ENCODE measurements at regions not wholly inside any gene's neighbourhood (a gene's known extent, or its start where the extent isn't known, plus 50 kb on each side); places are given as distances from the start of the nearest gene placed in this dataset.
A peak's percentile ranks its signal among the peaks of the same experiment; 100 is the strongest.

DNA sequence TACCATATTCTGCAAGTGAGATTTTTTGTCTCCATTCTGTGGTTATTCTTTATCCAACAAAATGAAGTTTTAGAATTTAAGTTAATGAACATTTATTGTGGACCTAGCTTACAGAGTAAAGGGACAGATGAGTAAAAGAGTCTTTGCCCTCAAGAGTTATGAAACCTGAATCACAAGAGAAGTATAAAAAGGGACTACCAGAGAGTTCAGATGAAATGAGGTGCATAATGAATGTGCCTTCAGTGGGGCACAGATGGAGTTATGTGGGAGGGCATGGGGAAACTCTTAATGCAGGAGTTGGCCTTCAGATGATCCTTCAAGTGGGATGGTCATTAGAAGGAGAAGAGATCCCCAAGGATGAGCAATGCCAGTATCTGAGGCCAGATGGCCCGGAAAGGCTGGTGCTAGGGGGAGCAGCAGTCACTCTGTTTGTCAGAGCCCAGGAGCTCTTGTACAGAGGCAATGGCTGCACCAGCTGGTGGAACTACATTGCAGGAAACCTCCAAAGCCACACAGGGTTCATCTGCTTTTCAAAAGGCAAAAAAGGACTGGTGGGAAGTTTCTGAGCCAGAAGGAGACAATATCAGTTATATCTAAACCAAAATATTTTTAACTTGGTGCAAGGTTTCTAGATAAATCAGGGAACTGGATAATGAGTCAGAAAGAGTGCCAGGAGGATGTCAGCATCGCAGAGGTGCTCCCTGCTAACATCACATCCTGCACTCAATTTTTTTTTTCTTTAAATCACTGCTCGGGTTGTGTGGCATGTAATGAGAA, 162.0 kb downstream of the KLF6 start:
- DNase-seq = peak; percentile 15

DNA sequence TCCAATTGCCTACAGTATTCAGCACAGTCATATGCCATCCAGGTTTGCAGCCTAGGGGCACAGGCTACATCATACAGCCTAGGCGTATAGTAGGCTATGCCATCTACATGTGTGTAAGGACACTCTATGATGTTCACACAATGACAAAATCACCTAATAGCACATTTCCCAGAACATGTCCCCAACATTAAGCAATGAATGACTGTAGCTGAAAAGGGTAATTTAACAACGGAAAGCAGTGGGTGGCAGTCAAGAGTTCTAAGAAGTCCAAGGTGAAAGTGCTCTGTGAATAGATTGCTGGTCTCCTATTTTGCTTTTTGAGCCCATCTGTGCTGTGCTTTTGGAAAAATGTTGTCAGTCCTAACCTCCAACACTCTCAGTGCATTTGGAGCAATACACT, 162.6 kb downstream of the KLF6 start:
- no peak for DNase-seq

DNA sequence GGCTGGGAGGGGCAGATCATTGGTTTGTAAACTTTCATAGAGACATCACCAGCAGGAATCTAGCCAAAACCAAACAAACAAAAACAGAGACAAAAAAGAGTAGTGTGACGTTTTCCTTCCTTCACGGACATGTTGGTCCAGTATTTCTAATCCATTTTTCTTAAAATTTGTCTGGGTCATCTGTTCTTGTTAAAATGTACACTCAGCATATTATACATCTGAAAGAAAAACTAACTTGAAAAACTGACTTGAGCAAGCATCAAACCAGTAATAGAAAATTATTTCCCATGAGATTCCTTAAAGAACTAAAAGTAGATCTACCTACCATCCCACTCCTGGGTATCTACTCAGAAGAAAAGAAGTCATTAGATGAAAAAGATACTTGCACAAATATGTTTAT, 164.2 kb downstream of the KLF6 start:
- DNase-seq = no peak

DNA sequence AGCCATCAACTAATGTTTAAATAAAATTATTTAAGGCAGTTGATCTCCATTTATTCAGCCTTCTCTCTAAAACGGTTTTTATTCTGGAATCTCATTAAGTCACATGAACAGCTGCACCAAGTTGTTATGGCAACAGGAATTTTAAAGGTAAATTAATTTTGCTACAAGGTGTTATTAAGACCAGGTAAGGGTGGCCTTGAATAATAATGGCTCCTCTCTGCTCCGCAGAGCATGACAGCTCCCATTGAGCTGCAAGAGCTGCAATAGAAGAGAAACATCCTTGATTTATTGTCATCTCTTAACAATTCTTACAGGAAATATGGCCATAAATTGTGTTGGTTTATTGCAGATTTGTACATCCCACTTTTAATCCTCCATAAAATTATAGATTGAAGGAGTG, 165.8 kb downstream of the KLF6 start:
- no peak for DNase-seq

DNA sequence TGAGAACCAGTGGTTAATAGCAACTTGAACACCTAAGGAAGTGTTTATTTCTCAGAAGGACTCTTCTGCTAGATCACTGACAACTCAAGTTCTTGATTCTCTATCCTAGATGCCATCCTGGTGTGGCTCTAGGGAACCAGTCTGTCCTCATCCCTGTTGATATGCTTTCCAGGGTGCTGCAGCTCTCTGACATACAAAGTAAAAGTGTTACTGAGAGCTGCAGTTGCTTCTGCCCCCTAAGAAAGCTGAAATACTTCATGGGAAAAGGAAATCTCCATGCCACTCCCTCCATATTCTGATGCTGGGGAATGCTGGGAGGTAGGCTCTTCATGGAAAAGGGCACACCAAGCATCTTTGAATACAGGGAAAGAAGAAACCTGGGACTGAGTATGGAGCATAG, 168.1 kb downstream of the KLF6 start:
- no peak for DNase-seq

DNA sequence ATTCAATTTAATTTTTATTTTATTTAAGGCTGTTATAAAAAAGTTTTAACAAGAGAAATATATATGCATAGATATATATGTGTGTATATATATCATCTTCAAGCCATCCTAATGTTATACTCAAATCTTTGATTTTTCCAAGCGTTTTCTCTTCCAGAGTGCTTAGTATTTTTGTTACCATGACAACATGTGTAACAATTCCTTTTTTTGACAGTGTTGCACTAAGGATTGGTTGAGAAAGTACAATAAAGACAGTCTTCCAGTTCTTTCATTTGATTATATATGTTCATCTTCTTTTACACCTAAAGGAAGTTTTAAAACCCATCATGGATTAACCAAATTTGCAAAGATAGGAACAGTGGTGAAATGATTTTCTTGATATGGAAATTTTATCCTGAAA, 171.7 kb downstream of the KLF6 start:
- DNase-seq = no peak

DNA sequence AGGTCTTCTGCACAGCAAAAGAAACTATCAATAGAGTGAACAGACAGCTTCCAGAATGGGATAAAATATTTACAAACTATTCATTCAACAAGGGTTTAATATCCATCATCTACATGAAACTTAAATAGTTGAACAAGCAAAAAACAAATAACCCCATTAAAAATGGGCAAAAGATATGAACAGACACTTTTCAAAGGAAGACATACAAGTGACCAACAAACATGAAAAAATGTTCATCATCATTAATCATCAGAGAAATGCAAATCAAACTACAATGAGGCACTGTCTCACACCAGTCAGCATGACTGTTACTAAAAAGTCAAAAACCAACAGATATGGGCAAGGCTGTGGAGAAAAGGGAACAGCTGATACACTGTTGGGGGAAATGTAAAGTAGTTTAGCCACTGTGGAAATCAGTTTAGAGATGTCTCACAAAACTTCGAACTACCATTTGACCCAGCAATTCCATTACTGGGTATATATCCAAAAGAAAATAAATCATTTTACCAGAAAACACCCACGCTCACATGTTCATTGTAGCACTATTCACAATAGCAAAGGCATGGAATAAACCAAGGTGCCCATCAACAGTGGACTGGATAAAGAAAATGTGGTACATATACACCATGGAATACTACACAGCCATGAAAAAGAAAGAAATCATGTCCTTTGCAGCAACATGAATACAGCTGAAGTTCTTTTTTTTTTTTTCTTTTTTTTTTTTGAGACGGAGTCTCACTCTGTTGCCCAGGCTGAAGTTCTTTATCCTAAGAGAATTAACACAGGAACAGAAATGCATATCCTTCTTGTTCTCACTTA, 172.6 kb downstream of the KLF6 start:
- DNase-seq = no peak

DNA sequence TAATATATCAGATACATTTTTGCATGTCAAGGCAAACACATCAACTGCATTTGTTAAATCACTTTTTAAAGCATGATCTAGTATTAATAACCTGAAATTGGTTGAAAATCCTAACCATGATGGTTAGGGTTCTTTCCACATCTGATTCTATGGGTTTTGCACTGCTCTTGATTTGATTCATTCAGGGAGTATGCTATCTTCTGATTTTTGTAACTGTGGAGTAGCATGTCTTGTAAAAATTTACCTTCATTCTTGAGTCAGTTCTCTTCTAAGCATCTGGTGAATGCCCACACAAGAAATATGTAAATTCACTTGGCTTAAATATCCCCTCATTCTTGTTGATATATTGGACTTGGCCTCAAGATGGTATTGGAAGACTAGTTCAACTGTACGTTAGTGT, 178.7 kb downstream of the KLF6 start:
- no peak for DNase-seq

DNA sequence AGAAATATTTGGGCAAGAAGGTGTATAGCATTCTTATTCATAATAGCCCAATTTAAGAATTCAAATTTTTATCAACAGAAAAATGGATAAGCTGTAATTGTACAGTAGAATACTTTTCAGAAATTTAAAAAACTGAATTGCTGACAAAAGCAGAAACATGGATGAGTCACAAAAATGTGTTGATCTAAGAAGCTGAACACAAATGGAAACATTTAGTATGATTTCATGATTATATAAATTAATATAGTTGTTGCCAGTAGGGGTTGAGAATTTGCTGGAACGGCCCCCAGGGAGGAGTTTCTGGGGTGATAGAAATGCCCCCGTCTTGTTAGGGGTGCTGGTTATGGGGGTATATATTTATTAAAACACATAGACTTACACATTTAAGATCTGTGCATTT, 179.1 kb downstream of the KLF6 start:
- no peak for DNase-seq

DNA sequence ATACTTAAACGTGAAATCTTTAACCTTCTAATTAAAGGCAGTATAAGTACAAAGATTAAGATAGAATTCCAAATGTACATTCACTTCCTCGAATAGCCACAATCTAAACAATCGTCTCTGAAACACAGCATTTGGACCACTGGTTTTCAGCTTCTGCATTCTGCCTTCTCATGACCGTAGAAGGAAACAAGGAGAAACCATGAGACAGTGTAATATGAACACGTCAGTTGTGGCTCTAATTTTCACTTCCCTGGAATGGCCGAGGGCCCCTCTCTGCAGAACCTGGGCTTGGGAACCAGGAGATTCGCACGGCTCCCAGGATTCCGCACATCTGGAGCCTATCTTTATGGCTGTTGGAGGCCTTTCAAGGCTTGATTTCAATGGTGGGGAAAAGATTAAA, 189.3 kb downstream of the KLF6 start:
- DNase-seq = no peak

DNA sequence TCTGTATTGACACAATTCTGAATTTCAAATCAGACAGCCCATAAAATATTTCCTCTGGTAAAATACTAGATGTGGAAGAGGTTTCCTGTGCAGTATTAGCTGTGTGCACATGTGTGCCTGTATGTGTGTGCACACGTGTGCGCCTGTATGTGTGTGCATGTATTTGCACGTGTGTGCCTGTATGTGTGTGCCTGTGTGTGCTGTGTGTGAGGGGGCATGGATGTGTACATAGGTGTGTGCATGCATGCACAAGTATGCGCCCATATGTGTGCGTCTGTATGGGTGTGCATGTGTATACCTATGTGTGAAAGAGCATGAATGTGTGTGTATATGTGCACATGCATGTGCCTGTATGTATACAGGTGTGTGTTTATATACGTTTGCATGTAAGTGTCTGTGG, 191.4 kb downstream of the KLF6 start:
- DNase-seq = no peak

DNA sequence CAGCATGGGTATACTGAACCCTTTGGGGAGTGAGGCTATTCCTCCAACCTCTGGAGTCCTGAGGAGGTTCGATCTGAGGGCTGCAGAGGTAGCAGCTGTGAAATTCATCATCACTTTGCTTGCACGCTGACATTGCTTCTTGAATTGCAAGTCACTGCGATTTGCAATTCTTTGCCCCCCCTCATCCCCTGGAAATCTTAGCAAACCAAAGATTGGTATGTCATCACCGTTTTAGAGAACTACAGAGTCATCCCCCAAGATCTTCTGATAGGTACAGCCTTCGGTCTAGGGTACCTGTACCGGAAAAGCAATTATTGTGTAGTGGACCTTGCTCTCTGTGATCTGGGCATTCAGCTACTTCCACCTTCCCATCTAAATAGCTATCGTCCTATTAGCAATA, 192.6 kb downstream of the KLF6 start:
- DNase-seq = no peak

DNA sequence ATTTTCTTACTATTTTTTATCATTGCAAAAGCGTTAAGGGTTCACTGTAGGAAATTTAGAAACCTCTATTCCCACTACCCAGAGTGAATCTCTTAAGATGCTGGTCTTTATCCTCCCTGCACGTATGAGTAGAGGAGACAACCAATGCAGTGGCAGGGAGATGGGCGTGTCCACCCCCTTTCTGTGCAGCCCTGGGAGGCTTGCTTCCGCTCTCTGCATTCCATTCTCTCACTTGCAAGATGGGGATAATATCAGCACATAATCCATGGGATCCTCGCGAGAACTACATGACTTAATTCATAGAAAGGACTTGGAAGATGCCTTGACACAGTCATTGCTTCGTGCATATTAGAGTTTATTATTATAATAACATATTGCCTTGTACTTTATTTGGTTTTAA, 196.2 kb downstream of the KLF6 start:
- no peak for DNase-seq

DNA sequence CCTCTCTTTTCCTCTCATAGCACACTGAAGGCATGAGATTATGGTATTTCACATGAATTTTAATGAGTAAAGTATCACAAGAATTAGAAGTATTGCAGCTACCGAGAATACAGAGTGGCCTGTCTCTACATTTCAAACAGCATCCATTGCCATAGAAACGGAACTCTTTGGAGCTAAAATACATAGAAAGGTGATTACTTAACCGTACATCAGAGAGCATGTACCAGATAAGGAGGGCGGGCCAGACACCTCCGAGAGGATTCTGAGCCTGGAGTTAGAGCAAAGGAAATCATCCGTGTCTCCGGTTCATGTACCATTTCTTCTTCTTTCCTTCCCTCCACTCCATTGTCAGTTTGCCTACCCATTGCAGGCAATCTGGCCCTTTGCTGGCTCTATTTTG, 196.7 kb downstream of the KLF6 start:
- no peak for DNase-seq

DNA sequence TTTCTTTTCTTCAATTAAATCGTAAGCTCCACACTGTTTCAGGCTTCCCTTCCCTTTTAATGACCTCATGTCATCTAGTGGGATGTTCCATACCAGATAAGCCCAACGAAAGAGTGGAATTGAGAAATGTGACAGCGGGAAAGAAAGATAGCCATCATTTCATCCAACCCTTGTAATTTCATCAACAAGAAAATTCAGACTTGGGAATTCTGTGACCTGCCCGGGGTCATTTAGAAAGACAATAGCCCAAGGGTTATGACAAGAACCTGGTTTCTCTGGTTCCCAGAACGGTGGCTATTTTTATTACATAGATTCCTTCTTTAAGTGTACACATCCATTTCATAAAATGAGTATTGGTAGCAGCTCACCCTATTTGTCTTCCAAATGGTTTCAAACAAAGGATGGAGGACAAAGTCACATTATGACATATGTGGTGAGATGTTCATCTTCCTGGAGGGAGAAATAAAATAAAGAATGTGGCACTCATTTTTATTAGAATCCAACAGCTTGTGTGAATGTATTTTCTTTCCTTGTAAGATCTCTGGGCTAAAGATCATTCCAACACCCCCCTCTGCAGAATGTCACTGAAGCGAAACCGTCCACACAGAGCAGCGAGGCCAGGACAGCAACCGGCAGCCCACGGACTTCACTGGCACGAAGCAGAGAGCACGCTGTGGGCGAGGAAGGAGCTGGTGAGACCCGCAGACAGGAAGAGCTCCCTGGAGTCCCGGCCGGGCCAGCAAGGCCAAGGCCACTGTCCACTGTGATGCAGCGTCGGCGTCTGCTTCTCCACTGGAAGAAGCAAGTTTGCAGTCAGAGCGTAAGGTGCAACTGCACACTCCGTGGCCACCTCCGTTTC, 199.9 kb downstream of the KLF6 start:
- no peak for DNase-seq

DNA sequence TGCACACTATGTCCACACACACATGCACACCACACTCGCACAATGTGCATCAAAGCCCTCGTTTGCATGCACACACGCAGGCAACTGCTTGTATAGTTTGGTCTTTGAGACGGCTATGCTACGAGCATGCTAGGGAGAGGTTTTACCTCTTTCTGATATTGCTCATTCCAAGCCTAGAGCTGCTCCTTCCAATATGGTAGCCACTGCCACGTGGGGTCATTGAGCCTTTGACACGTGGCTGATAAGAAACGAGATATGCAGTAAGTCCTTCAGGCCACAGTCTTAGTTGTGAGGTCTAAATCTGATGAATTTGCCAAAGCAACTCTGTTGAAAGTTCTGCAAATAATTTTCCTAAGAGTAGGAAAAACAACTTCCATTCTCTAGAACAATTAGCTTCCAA, 204.4 kb downstream of the KLF6 start:
- DNase-seq = no peak

DNA sequence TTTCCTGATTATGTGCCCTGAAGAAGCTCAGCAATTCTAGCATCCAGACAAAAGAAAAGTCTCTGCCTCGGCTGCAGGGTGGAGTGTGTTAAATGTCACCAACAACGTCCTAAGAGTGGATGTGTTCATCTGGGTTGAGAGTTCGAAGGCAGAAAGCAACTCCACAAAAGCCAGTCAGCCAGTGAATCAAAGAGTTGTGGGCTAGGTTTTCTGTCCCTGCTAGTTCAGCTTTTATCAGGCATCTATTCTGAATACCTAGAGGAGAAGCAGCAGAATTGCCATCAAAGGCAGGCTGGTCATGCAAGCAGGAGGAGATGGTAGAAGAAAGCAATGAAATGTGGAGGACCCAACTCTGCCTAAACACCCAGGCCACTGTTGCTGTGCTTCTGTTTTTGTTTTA, 205.2 kb downstream of the KLF6 start:
- no peak for DNase-seq

DNA sequence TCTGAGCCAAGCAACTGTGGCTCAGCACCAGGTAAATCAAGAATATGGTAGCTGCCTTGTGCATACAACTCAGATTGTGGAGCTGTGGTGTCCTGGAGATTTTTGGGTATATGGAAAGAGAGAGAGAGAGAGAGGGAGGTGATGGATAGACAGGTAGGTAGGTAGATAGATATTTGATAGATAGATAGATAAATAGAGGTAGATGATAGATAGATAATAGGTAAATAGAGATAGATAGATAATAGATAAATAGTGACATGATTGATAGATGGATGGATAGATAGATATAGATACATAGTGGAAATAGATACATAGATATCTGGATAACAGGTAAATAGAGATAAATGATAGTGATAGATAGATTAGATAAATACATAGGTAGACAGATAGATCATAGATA, 206.3 kb downstream of the KLF6 start:
- DNase-seq = no peak

DNA sequence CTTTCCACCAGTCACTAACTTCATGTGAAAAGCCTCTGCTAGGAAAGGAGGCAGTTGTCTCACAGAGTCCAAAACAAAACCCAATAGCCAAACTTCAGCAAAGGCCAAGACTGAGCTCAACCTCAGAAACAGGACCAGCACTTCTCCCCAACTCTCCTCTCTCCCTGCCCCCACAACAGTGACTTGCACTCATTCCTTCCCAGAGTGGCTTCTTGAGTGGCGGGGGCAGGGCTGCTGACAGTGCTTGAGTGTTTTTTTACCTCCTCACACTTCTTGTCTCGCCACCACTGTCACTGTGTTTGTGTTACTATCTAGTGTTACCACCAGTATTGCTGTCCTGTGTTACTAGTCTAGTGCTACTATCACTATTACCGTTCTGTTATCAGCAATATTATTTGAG, 206.8 kb downstream of the KLF6 start:
- DNase-seq = no peak

DNA sequence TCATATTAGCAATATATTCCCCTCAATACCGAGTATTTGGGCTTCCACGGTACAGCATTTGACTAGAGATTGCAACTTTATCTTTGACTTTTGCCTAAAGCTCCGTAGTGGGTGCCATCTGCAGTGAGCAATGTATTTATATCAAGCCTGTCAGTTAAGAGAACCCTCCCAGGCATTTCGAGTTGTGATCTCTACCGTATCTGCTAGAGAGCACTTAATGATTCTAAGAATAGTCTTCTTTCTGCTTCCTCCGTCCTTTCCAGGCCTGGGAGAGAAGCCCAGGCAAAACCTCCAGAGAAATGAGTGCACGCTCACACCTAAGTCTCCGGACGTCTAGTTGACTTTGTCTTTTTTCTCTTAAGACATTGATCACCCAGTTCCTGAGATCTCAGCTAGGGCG, 210.6 kb downstream of the KLF6 start:
- no peak for DNase-seq

DNA sequence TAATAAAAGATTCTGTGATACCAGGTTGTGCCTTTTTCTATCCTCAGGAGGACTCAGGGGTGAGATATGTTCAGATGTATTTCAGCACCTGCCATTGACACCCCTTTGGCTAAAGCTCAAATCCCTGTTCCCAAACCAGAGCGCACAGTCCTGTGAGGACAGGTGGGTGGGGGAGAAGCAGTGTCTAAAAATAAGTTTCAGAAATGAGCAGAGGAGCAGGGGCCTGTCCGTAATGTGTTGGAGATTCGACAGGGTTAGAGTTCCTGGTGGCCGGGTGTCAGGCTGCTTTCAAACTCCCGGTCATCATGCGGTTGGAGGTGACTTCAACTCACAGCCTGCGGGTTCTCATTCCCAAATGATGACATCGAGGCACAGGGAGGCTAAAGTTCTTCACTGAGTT, 211.5 kb downstream of the KLF6 start:
- no peak for DNase-seq

DNA sequence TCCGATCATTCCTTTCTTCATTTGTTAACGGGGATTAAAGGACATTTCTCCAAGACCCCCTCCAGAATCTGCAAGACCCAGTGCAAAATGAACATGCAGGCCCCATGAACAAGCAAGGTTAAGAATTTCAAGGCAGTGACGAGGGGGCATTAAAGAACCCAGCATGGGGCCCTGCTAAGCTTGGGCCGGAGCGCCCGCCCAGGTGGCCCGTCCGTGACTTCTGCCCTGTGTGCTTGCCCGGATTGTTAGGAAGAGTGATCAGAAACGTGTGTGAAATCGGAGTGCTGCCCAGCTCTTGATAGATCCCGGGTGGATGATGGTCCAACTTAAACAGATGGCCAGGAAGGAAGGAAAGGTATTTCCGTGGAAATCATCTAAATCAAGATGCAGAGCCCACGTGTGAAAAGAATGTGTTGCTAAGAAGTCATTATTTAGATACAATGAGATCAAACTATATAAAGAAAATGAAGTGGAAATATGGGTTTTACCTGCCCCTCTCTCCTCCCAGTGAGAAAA, 213.6 kb downstream of the KLF6 start:
- no peak for DNase-seq

DNA sequence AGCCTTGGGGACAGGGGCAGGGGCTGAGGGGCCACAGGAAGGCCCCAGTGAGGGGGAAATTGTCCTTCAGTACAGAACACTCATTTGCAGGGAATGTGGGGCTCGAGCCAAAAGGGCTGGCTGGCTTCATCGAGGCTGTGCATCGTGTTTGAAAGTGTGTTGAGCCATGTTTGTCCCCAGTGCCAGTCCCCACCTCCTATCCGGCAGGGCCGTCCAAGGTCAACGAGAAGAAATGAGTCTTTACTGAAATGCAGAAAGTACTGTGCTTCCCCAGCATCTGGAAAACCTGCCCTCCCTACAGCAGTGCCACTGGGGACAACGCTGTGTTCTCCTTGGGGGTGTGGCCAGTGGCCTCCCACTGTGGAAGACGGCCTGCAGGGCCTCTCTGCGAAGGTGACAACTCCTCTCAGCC, 214.1 kb downstream of the KLF6 start:
- DNase-seq = no peak
